ENCODE measurements at regions not wholly inside any gene's neighbourhood (a gene's known extent, or its start where the extent isn't known, plus 50 kb on each side); places are given as distances from the start of the nearest gene placed in this dataset.

DNA sequence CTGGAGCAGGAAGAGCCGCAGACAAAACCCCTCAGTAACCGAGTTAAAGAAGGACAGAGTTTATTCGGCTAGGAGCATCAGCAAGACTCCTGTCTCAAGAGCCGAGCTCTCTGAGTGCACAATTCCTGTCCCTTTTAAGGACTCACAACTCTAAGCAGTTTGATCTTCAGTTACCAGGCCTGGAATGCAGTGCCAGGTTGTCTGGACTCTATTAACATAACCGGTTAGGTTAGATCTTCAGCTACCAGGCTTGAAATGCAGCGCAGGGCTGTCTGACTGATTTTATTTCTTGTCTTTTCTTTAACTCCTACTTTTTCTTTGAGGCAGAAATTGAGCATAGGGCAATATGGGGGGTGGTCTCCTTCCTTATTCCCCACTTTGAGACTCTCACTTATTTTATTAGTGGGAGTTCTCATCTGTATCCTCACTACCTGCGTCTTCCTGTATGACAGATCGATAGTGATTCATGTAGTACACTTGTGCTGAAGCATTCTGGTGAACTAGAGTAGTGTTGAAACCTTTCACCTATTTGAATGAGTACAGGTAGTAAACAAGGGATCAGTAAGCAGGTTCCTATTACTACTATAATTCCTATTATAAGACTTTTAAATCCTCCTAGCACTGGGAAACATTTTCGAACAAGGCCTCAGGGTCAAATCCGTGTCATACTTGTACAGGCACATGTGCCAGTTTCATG, 325.0 kb downstream of the CGGBP1 start:
- peak overlapping the region; percentile 47 for H3K27ac ChIP-seq
- TF ChIP-seq, protein P1, sequence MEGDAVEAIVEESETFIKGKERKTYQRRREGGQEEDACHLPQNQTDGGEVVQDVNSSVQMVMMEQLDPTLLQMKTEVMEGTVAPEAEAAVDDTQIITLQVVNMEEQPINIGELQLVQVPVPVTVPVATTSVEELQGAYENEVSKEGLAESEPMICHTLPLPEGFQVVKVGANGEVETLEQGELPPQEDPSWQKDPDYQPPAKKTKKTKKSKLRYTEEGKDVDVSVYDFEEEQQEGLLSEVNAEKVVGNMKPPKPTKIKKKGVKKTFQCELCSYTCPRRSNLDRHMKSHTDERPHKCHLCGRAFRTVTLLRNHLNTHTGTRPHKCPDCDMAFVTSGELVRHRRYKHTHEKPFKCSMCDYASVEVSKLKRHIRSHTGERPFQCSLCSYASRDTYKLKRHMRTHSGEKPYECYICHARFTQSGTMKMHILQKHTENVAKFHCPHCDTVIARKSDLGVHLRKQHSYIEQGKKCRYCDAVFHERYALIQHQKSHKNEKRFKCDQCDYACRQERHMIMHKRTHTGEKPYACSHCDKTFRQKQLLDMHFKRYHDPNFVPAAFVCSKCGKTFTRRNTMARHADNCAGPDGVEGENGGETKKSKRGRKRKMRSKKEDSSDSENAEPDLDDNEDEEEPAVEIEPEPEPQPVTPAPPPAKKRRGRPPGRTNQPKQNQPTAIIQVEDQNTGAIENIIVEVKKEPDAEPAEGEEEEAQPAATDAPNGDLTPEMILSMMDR (IDR thresholded peaks at IDR 0.05), result no peak
- TF ChIP-seq ZFX (IDR thresholded peaks at IDR 0.05; ENCODE audit: borderline replicate concordance), result no peak

DNA sequence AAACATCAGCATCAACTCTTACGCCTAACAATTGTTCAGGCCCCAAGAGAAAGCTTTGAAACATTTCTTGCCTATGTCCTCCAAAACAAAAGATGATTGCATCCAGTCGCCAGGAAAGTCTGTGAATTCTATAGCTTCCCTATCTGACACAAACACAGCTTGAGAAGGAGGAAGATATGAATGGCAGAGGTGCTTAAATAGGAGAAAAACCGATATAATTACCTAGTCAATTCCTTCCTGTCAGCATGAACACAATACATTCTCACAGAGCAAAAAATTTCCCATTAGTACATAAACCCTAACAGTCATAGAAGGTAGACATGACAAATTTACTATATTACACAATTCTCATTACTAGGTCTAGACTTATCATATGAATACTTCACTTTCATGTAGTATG, 326.5 kb downstream of the CGGBP1 start:
- no peak for TF ChIP-seq ZFX (IDR thresholded peaks at IDR 0.05; ENCODE audit: borderline replicate concordance)
- TF ChIP-seq, protein P1 (IDR thresholded peaks at IDR 0.05), result no peak
- H3K27ac ChIP-seq, result no peak overlapping the region

GRCh38 chr3:87727783-87728182, 331.0 kb downstream of the CGGBP1 start:
- TF ChIP-seq, protein P1 (IDR thresholded peaks at IDR 0.05), result no peak
- TF ChIP-seq ZFX (IDR thresholded peaks at IDR 0.05; ENCODE audit: borderline replicate concordance), result no peak

GRCh38 chr3:87719060-87719459, 339.7 kb downstream of the CGGBP1 start:
- no peak for TF ChIP-seq ZFX (IDR thresholded peaks at IDR 0.05; ENCODE audit: borderline replicate concordance)
- TF ChIP-seq, protein P1 (IDR thresholded peaks at IDR 0.05), result no peak
- H3K27ac ChIP-seq, result no peak overlapping the region

More at GRCh38 chr3:87727783-87728182, 331.0 kb downstream of the CGGBP1 start:
- H3K27ac ChIP-seq, result no peak overlapping the region

- TF ChIP-seq ZFX (IDR thresholded peaks at IDR 0.05; ENCODE audit: borderline replicate concordance), result no peak
- TF ChIP-seq, protein P1 (IDR thresholded peaks at IDR 0.05), result no peak
- no peak overlapping the region for H3K27ac ChIP-seq
Measured at GRCh38 chr3:87710511-87710910, 348.3 kb downstream of the CGGBP1 start.

- TF ChIP-seq ZFX (IDR thresholded peaks at IDR 0.05; ENCODE audit: borderline replicate concordance), result no peak
- TF ChIP-seq, protein P1 (IDR thresholded peaks at IDR 0.05), result no peak
- no peak overlapping the region for H3K27ac ChIP-seq
Measured at GRCh38 chr3:87710028-87710427, 348.8 kb downstream of the CGGBP1 start.

- H3K27ac ChIP-seq, result no peak overlapping the region
- TF ChIP-seq ZFX (IDR thresholded peaks at IDR 0.05; ENCODE audit: borderline replicate concordance), result no peak
- TF ChIP-seq, protein P1 (IDR thresholded peaks at IDR 0.05), result no peak
Measured at GRCh38 chr3:87706176-87706575, 352.6 kb downstream of the CGGBP1 start.
